Erythroblast (primary cell): ENCODE measurements at regions not wholly inside any gene's neighbourhood (a gene's known extent, or its start where the extent isn't known, plus 50 kb on each side); places are given as distances from the start of the nearest gene placed in this dataset.

ENCODE experiments used
- DNase-seq, 2 experiments: peaks; one replicate each; lab custom pipeline; 2025; lab: John Stamatoyannopoulos, UW
- GATA1 ChIP-seq: IDR thresholded peaks from 2 replicates; pipeline ENCODE4 v1.6.1; 2011; ENCODE audit warnings: low read depth, mild to moderate bottlenecking, control low read depth, low read length, moderate library complexity
- POLR2A ChIP-seq: IDR thresholded peaks from 2 replicates; pipeline ENCODE4 v1.6.1; 2011; ENCODE audit warnings: mild to moderate bottlenecking, low read length

GRCh38 chr2:234438305-234438977, 58.4 kb downstream of the ARL4C start:
- no peak for DNase-seq
- TF ChIP-seq GATA1: no peak
- no peak for TF ChIP-seq POLR2A

- DNase-seq: no peak
- TF ChIP-seq GATA1: no peak
- no peak for TF ChIP-seq POLR2A
Observed at GRCh38 chr2:234437642-234438304, 59.1 kb downstream of the ARL4C start.

GRCh38 chr2:234436482-234436837, 60.4 kb downstream of the ARL4C start:
- DNase-seq: no peak
- no peak for TF ChIP-seq POLR2A
- TF ChIP-seq GATA1: no peak

GRCh38 chr2:234435836-234436481, 60.9 kb downstream of the ARL4C start:
- DNase-seq: no peak
- TF ChIP-seq GATA1: no peak
- TF ChIP-seq POLR2A: no peak

- TF ChIP-seq POLR2A: no peak
- no peak for DNase-seq
Observed at GRCh38 chr2:234433201-234433600, 63.7 kb downstream of the ARL4C start.

GRCh38 chr2:234430871-234431270, 66.0 kb downstream of the ARL4C start:
- no peak for TF ChIP-seq POLR2A
- no peak for TF ChIP-seq GATA1
- no peak for DNase-seq

GRCh38 chr2:234429265-234429664, 67.6 kb downstream of the ARL4C start:
- DNase-seq: no peak
- TF ChIP-seq POLR2A (no peak), GATA1 (no peak)

- no peak for DNase-seq
- TF ChIP-seq GATA1 (no peak), POLR2A (no peak)
Observed at GRCh38 chr2:234427081-234428061, 69.5 kb downstream of the ARL4C start.

- no peak for TF ChIP-seq POLR2A
- TF ChIP-seq GATA1: no peak
Observed at GRCh38 chr2:234426616-234427015, 70.3 kb downstream of the ARL4C start.

GRCh38 chr2:234425639-234426603, 71.0 kb downstream of the ARL4C start:
- DNase-seq: no peak
- TF ChIP-seq POLR2A (no peak), GATA1 (no peak)

More at GRCh38 chr2:234426616-234427015, 70.3 kb downstream of the ARL4C start:
- no peak for DNase-seq

- TF ChIP-seq GATA1: no peak
- TF ChIP-seq POLR2A: no peak
- DNase-seq: no peak
Observed at GRCh38 chr2:234423884-234424283, 73.0 kb downstream of the ARL4C start.

- DNase-seq: no peak
- TF ChIP-seq GATA1 (no peak), POLR2A (no peak)
Observed at GRCh38 chr2:234422981-234423431, 73.9 kb downstream of the ARL4C start.

- DNase-seq: no peak
- TF ChIP-seq GATA1: no peak
- TF ChIP-seq POLR2A: no peak
Observed at GRCh38 chr2:234422273-234422732, 74.6 kb downstream of the ARL4C start.
